Breast epithelium (tissue), 3 donors: ENCODE measurements at regions not wholly inside any gene's neighbourhood (a gene's known extent, or its start where the extent isn't known, plus 50 kb on each side); places are given as distances from the start of the nearest gene placed in this dataset.

Source experiments
- CTCF ChIP-seq, 3 donors: fragments of 450-650 bp; IDR thresholded peaks; one replicate each; pipeline ENCODE4 v1.5.1; 2016 to 2017; ENCODE audit warnings: antibody characterized with exemption in 3 of 3, mild to moderate bottlenecking in 3 of 3, moderate library complexity in 3 of 3
- POLR2A ChIP-seq: fragments of 450-650 bp; IDR thresholded peaks from one replicate; pipeline ENCODE4 v1.6.1; 2016; ENCODE audit warnings: antibody characterized with exemption, mild to moderate bottlenecking, moderate library complexity
- POLR2AphosphoS5 ChIP-seq, 3 donors: sonication (generic); formaldehyde crosslinking; IDR thresholded peaks; one replicate each; pipeline ENCODE4 v1.6.1; 2017; ENCODE audit warnings: antibody characterized with exemption in 3 of 3

- TF ChIP-seq CTCF (IDR thresholded peaks at IDR 0.05) (no peak), POLR2A (no peak), POLR2AphosphoS5 (IDR thresholded peaks at IDR 0.05) (no peak)
Measured at GRCh38 chr7:92934096-92934495, 97.7 kb upstream of the CDK6 start.
